GM19397 (cell line): ENCODE measurements at regions not wholly inside any gene's neighbourhood (a gene's known extent, or its start where the extent isn't known, plus 50 kb on each side); places are given as distances from the start of the nearest gene placed in this dataset.

Source experiments
- ATAC-seq: cut with Tn5 transposase; IDR thresholded peaks from one replicate; pipeline ENCODE4 v1.9.1; 2021; ENCODE audit warnings: mild to moderate bottlenecking, moderate library complexity; ENCODE audit not compliant: unreplicated experiment

DNA sequence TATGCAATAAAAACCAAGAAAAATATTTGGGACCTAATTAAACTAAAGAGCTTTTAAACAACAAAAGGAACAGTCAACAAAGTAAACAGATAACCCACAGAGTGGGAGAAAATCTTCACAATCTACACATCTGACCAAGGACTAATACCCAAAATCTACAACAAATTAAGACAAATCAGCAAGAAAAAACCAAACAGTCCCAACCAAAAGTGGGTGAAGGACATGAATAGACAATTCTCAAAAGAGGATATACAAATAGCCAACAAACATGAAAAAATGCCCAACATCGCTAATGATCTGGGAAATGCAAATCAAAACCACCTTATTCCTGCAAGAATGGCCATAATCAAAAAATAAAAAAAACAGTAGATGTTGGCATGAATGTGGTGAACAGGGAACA, 250.1 kb downstream of the C1D start:
- ATAC-seq: no peak

DNA sequence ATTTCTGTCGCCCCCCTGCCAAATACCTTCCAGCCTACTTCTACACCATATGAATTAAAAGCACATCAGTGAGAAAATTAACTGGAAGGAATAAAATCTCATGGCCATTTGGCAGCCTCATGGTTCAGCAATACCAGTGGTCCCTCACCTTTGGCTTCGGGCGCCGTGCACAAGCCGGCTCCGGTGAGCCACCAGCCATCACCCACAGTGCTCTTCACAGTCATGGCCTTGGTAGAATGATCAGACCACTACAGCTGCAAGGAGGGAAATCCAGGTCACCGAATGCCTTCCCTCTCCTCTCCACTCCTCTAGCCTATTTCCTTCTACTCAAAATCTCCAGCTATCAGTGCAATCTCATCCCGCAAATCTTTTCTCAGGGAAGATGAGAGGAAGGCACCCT, 239.1 kb downstream of the C1D start:
- no peak for ATAC-seq

DNA sequence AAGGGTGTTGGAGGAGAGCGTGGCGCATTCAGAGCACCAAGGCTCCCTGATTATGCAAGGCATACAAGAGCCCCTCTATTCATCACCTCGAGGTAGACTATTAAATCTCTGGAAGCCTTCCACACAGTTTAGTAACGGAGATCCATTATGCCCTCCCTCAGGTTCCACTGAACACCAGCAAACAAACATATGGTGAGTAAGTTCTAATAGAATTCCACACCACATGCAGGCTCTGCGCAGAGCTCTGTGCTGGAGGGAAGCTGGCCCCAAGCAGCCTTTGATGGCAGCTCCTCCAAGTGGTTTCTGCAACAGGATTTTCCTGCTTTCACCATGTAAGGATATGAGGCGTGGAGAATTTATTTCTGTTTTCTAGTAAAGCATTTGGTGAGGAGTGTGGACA, 238.6 kb downstream of the C1D start:
- ATAC-seq: no peak

DNA sequence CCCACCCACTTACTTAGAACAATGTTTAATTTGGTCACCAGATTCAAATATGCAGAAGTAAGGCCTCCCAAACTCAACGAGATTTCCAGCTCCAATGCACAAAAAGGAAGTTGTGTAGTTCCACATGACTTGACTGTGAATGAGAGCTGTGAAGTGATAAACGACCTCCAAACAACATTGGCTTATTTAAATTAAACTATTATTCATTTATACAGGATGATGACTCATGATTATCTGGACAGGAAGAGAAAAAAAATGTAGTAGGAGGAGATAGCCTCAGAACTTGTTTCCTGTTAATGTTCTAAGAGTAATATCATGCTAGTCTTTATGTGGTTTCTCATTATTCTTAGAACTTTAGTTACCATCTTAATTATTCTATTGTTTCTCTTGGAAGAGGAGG, 237.3 kb downstream of the C1D start:
- no peak for ATAC-seq

DNA sequence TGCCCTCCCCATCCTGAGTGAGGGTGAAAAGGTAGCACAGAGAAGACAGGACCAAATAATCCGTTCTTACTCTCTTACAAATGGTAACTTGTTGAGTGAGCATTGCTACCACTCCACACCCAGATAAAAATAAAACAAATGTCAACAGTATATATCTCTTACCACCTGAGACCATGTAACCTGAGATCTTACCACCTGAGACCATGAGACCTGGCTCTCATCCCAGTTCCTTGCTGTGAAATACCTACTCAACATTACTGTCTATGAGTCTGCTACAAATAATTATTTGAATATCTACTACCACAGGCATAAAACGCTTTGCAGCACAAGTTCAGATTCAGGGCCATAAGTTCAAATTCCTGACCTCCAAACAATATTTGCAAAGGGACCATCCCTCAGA, 234.7 kb downstream of the C1D start:
- no peak for ATAC-seq

DNA sequence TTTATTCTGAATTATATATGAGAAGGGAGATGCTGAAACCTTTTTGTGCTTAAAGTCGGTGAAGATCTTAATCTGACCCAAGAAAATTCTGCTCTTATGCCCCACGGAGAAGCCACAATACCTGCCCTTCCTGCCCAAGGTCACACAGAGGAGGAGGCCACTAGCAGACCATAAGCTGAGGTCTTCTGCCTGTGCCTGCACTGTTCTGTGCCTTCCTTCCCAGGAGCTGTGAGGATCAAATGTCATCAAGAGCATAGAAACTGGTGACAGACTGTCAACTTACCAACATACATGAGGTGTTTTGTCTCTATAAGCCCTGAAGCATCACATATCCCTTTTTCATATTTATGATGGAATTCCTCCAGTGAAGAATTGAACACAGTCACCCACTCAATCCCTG, 233.3 kb downstream of the C1D start:
- no peak for ATAC-seq

DNA sequence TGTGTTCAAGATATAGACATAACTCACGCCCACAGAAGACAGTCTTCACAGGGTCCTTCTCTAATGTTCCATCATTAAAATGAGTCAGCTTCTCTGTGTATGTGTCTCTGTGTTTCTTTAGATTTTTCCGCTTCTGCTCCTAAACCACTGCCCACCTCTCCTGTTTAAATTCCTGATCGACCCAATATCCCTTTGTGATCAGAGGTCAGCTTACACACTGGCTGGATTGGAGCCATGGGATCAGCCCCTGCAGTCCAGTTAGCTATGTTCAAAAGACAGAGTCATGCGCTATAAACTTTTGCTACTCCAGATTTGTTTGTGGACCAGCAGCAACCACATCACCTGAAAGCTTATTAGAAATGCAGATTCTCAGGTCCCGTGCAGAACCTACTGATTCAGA, 229.2 kb downstream of the C1D start:
- no peak for ATAC-seq

DNA sequence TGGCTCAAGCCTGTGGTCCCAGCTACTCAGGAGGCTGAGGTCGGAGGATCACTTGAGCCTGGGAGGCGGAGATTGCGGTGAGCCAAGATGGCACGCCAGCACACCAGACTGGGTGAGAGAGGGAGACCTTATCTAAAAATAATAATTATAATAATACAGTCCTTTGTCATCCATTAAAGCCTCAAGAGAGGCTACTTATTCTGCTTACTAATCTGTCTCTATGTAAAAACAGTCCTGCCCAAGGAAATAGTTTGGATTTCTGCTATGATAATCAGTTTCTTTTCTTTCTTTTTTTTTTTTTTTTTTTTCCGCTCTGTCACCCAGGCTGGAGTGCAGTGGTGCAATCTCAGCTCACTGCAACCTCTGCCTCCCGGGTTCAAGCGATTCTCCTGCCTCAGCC, 228.3 kb downstream of the C1D start:
- ATAC-seq: no peak

DNA sequence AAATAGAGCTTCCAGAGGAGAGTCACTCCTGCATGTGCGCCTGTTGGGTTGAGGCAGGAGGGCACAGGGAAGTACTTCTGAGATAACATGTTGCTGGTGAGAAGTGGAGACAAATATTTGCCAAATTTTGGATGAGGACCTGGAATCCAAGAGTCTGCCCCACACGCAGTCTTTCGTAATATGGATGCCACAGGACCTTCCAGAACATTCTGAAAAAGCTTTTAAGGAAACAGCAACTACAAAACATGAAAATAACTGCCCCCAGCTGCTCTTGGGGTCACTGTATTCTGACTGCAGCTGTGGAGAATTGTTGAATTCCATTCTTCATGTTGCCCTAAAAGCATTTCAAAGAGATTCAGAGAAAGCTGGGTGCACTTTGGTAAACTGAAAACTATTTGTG, 227.5 kb downstream of the C1D start:
- ATAC-seq: no peak

DNA sequence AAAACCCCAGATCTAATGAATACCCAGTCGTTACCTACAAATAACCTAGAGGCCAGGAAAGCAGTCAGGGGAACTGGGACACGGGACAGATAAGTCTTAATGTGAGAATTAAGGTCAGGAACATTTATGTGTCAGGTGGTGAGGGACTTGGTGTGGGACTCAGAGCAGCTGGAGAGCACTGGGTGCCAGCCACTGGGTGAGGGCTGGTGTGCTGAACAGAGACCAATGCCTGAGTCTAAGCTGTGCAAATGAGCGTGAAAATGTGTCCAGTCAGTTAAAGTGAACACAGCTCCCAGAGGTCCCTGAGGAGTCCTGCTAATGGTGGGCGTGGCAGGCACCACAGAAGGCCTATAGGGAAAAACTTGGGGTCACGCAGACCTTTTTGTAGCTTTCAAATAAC, 225.9 kb downstream of the C1D start:
- ATAC-seq: no peak

DNA sequence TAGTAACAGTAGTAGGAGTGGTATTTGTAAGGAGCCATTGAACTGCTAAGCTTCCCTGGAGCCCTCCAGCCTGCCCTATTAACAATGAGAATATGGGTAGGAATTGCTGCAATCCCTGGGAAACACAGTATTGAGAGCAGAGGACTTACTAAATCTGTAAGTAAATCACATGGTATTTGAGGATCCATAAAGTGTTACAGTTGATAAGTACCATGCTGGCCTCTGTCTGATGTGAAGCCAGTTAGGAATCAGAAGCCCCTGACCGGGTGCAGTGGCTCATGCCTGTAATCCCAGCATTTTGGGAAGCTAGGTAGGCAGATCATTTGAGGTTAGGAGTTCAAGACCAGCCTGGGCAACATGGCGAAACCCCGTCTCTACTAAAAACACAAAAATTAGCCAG, 224.6 kb downstream of the C1D start:
- ATAC-seq: no peak

DNA sequence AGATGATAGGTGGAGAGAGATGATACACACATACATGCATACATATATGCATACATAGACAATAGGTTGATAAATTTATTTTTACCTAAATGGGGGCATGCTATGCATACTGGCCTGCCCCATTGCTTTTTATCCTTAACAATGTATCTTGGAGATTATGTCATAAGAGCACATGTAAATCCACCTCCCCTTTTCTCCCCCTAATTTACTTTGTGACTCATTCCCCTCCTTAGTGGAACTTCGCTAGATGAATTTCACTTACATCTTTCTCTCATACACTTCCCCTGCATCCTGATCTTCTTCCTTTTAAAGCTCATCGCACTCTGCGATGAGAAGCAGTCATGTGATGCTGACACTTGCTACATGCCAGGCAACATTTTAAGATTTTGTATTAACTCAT, 223.6 kb downstream of the C1D start:
- no peak for ATAC-seq

DNA sequence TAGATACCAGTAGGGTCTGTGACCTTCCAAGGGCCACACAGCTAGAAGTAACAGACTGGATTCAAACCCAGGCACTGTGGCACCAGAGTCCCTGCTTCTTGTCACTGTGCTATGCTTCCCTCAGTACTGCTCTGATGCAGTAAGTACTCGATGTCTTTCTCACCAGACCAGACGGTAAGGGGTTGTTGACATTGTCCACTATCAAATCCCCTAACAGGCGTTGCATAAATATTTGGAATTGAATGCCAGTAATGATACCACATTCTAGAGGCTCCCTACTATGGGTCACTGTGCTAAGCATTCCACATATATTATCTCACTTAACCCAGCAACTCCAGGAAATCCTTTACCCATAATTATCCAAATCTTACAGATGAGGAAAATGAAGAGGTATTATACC, 223.1 kb downstream of the C1D start:
- ATAC-seq: no peak

DNA sequence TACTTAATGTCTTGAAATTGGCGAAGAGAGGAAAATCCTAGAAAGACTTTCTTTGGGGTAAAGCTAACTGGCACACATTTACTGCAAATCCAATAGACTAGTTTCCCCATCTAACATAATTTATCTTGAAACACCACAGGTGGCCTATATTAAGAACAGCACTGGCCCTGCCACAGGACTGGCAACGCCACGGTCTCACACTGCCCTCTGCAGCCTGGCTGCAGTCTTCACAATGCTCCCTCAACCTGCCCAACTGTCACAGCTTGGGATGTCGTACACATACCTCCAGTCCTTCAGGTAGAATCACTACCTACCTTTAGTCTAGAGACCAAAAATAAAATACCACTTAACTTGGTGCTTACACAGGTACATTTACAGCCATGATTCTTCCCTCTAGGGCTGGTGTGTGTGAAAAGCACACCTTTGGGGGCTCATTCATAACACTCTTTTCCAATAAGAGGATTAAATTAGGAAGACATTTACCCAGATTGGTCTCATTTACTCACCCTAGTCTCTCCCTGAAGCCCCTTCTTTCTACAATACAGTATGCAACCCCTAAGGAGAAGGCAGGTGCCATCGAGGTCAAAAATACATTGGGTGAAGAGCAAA, 222.2 kb downstream of the C1D start:
- ATAC-seq: peak; percentile 80

DNA sequence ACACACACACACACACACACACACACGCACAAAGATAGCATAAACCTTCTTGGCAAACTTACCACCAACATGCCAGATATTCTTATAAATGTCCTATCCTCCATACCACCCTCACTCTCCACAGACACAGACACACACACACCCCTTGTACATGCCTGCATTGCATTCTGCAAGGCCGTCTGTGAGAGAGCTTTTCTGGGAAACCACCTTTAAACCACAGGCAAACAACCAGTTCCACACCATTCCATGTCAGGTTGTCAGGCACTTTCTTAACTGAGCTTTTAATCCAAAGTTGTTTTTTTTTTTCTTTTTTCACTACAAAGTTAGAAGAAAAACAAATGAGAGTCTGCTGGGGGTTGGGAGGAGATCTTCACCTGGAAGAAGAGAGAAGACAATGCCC, 221.1 kb downstream of the C1D start:
- no peak for ATAC-seq

DNA sequence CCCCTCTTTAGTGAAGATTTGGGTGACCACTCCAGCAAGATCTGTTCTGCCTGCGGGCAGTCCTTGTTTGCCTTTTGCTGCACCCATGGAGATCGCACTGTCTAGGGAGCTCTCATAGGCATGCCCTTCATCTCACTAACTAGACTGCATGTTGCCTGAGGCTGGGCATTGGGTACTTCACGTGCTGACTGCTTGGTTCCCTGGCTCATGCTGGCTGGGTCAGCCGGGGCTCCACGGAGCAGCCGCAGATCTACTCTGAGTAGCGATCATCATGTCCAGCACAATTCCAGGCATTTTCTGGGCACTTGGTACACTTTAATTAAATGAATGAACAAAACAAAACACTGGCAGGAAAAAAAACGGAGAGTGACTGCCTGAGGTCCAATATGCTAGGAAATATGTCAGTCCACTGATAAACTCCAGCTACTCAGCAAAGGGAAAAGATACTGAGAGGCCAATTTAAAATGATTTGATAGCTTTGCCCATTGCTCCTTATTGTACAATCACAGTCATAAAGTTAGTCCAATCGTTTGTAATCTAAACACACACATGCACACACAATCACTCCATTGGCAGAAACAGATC, 220.3 kb downstream of the C1D start:
- ATAC-seq: no peak

DNA sequence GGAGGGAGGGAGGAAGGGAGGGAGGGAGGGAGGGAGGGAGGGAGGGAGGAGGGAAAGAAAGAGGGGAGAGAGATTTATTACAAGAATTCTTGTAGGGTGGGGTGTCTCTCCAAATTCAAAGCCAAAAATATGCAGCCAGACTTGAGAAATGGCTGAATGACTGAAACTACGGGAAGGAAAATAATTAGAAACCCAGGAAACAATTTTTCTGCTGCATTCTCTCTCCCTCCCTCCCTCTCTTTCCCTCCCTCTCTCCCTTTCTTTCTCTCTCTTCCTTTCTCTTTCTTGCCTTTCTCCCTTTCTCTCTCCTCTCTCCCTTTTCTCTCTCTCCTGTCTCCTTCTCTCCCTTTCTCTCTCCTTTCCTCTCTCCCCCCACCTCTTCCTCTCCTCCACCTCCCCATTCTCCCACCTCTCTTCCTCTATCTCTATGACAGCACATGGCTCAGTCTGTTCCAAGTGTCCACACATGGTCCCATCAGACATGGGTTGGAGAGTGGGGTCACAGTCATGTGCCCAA, 218.7 kb downstream of the C1D start:
- no peak for ATAC-seq

DNA sequence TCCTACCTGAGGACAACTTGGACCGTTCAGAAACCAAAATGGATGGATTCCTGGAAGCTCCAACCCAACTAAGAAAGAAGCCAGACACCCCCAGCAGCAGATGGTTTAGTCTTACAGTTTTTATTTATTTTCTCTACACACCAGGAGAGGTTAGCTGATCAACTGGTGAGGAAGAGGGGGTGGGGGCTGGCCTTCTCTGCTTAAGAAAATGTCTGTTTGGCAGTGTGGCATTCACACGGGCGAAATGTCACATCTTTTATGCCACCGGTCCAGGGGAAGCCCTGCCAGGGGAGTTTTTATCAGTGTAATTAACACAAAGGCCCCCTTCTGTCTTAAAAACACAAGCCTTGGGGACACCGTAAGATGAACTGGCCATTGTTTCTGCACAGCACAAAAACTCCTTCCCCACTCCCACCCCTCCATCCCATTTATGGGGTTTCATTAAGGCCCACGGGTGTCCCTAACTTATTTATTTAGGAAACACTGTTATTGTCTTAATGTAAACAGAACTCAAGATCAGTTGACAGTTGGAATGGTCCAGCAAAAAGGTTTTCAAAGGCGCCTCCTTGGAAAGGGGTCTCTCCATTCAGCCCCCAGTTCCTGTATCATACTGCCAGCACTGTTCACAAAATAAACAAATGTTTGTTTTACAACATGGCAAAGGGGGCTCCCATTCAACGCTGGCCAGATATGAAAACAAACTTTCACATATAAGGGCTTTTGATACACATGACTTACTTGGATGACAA, 217.0 kb downstream of the C1D start:
- ATAC-seq: no peak

DNA sequence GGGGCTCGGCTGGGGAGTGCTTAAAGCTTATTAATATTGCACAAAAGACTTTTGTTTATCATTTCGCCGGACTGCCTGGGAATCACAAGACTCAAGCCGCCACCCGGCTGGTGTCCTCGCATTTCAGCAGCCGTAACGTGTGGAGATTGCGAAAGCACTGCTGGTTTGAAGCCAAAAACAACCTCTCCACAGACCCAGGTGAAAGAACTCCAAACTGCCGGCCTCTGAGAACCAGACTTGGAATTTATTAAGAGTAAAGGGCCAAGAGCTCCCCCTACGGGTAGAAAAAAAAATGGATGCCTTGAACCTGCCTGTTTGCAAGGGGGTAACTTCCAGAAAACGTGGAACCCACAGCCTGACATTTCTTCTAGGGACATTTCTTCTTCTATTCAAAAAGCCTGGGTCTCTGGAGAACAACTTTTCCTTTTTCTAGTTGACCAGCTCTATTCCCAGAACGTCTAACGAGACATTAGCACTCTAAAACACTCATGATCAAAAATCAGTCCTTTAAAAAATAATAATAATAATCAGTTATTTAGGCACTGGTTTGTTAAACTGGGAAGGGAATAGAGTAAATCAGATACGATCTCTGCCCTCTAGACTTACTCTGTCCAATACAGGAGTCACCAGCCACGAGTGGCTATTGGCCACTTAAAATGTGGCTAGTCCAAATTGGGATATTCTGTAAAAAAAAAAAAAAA, 216.3 kb downstream of the C1D start:
- ATAC-seq: no peak

DNA sequence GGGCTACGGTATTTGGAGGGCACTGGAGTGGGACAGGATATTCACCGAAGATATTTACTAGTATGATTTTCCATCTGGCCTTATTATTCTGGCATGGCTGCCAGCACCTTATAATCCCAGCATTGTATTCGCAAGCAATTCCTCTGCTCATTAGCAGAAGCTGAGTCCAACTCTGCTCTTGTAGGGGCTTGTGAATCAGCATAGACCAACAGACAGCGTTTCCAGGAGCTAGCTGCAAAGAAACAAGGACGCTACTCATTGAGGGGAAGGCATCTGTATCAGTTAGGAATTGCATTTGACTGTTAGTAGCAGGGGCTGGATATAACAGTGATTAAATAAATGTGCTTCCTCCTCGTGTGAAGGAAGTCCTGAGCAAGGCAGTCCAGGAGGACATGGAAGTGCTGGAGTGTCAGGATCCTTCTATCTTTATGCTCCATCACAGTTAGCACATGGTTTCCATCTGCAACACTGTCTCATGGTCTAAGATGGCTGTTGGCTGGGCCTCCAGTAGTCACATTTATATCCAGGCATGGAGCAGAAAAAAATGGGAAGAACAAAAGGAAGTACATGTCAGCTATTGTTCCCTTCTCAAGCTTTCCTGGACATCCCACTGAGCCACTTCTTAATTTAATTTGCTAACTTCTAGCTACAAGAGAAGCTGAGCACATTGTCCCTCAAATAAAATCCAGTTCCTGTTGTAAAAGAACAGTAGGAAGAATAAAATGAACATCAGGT, 214.1 kb downstream of the C1D start:
- ATAC-seq: no peak

DNA sequence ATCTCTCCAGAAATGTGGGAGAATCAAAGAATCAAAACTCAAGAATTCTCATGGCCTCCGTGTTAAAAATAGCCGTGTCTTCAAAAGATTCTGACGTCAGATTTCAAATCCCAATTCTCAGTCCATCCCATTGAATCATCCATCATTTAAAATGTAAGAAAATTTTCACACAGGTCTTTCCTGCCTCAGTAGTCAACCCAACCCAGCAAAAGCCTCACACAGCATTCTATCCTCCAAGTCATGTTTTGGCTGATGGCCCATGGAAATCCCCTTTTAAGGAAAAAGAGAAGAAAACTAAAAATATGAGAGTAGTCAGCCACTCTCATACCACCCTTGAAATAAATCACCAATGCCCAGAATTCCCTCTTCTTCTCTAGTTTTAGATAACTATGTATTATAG, 211.8 kb downstream of the C1D start:
- no peak for ATAC-seq
